ENCODE measurements at regions not wholly inside any gene's neighbourhood (a gene's known extent, or its start where the extent isn't known, plus 50 kb on each side); places are given as distances from the start of the nearest gene placed in this dataset.

DNA sequence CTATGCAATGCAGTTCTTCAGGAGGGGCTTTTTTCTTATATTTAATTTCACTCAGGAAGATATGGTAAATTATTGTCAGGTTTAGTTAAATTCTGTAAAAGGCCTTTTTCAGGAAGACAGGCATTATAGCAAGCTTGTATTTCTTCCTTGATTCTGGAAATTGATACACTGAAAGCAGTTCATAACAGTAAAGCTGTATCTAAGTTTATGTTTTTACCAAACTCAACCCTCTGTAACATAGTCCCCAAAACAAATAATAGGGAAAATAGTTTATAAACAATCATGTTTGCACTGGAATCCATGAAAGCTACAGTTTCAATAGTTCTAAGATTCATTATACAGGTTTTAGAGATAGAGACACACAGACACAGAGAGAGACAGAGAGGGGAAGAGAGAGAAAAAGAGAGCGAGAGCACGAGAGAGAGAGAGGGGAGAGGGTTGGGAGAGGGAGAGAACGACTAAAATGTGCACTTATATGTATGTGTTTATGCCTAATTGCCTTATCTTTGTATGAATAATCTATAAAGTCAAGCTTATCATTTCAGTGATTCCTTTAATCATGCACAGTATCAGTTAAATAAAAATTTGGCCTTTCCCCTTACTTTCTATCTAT lies 454.4 kb downstream of the RFPL4B start:
- DNase-seq (ENCODE audit: low spot score) = no peak

DNA sequence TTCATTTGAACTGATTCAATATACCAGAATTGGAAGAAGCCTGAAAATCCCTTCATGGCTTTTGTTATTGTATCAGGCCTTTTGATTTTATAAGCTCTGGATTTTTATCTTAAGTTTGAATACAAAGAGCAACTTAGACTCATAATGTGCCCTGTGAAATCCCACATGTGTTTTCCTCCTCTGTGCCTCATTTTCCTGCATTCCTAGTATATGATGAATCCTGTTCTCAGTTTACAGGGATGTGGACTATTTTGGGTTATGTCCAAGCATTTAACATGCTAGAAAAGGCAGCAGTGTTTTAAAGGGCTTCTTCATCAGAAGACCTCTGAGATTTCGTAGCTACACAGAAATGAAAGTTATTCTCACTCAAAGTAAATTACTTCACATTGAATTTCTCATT lies 455.0 kb downstream of the RFPL4B start:
- DNase-seq (ENCODE audit: low spot score) = peak; percentile 22

DNA sequence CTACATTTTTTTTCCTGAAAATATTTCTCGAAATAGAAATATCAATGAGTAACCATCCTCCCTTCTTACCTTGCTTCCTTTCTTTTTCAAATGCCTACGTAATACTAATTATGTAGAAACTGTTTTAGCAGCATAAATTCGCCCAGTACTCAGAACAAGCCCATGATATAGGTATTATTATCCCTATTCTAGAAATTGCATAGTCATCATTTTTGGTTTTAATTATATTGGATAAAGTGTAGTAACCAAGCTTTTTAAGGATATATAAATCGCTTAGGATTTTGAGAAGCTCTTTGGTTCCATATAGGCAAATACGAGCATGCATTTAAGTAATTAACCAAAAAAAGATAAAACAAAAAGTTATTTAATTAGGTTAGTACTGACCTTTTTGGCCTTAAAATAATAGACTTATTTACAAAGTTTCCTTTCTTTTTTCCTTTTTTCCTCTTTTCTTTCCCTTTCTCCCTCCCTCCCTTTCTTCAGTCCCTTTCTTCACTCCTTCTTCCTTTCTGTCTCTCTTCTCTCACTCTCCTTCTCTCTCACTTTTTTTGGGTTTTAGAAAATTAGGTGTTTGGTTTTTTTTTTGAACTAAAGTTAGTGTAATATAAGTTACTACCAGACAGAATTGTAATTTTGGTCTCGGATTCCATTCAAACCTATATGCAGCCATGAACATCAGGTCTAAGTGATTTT lies 457.7 kb downstream of the RFPL4B start:
- DNase-seq (ENCODE audit: low spot score) = no peak

DNA sequence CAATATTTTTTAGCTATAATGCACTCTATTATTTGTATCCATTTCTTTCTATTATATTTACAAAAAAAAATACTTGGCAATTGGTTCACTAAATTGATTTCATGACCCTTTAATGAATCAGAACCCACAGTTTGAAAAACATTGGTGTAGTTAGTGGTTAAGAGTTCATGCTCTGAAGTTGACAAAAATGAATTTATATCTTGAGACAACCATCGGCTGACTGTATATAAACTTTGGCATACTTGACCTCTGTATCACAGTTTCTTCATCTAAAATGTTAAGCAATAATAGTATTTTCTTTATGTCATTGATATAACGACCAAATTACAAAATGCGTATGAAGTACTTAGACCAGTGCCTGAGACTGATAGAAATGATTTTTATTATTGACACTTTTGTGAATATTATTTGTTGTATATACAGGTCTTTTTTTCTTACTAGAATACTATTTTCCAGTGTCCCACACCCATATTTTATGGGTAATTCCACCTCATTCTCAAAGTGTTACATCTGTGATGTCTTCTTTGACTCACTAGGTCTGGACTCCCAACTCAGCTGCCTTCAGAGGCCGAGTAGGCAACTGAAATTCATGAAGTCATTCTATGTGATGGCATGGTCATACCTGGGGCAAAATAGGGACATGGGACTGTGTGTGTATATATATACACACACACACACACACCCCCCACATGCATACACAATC lies 459.2 kb downstream of the RFPL4B start:
- no peak for DNase-seq (ENCODE audit: low spot score)

DNA sequence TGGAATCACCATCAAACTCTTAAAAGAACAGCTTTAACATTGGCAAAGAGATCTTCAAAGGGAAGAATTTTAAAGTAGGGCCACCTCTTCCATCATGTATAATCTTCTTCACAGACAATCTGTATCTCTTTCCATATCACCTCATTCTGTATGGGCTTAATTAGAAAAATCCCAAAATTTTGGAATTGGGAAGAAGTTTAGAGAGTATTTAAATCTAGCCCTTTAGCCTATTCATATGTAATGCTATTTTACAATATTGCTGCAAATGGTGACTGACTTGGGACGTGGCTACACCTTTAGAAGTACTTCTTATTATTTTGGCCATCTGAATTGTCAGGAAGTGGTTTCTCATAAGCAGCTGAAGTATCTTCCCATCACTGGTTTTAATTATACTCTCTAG lies 474.3 kb downstream of the RFPL4B start:
- DNase-seq (ENCODE audit: low spot score) = no peak

DNA sequence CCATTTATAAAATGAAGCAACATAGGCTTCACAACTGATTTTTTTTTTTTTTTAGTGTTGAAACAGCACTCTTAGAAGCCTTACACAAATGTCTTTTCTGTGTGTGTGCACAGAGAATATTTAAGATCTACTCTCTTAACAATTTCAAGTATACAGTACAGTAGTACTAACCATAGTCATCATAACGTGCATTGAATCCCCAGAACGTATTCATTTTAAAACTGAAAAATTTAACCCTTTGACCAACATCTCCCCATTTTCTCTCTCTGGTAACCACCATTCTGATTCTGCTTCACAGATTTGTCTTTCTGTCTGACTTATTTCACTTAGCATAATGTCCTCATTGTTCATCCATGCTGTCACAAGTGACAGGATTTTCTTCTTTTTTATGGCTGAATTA lies 475.6 kb downstream of the RFPL4B start:
- no peak for DNase-seq (ENCODE audit: low spot score)

DNA sequence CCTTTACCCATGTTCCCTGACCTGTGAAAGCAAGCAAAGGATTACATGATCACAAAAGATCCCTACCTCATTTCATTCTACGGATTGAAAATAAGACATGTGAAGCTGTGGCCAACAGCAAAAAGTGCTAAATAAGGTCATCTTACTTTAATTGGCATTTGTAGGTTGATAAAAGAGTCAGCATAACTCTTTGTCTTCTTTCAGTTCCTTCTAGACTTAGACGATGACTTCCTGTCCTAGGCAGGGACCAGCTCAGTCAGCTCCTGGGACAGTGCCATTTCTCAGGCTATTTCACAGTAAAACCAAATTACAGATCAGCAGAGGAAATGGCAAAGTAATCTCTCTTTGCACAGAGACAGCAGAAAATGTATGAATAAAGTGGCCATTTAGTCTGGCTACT lies 480.7 kb downstream of the RFPL4B start:
- no peak for DNase-seq (ENCODE audit: low spot score)

DNA sequence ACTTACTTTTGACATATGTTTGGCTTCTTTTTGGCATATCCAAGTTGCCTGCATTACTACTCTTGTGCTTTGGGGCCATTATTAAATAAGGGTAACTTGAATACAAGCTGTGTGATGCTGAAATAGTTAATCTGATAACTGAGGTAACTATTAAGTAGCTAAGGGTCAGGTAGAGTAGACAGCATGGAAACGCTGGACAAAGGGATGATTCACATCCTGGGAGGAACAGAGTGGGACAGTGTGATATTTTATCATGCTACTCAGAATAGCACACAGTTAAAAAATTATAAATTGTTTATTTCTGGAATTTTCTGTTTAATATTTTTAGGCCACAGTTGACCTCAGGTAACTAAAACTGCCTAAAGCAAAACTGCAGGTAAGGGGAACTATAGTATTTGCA lies 483.9 kb downstream of the RFPL4B start:
- DNase-seq (ENCODE audit: low spot score) = no peak

DNA sequence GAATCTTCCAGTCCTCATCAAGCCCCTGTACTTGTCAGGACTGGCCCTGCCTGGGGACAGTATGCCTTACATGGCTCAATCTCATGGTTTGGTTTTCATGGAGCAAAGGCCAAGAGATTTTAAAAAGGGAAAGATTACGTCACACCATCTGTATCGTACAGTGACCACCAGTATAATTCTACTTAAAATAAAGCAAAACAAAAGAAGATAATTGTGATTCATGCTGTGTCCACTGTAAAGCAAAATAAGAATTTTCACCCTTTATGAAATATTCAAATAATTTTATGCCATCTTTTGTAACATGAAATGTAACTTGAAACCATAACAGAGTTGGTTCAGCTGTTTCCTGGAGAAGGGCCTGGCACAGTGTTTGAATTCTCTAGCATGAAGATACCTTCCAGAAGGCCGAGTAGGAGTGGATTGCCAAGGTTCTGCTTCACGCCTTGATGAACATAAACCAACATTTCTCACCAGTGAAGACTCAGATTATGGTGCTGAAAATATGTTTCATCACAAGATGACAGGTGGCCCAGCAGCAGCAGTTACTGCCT lies 486.5 kb downstream of the RFPL4B start:
- DNase-seq (ENCODE audit: low spot score) = no peak

DNA sequence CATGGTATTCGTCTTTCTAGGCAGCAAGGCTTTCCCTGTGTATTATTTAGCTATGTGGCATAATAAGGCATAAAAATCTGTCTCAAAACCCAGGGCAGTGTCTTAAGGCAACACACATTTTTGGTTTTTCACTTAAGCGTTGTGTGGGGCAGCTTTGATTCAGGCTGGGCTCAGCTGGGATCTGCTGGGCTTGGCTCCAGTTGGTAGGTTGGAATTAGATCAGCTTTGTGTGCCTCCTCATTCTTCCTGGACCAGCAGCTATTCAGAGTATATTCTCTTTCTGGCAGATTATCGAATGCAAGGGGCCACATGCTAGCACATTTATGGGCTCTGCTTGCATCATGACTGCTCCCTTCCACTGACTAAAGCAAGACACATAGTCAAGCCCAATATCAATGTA lies 487.9 kb downstream of the RFPL4B start:
- no peak for DNase-seq (ENCODE audit: low spot score)

DNA sequence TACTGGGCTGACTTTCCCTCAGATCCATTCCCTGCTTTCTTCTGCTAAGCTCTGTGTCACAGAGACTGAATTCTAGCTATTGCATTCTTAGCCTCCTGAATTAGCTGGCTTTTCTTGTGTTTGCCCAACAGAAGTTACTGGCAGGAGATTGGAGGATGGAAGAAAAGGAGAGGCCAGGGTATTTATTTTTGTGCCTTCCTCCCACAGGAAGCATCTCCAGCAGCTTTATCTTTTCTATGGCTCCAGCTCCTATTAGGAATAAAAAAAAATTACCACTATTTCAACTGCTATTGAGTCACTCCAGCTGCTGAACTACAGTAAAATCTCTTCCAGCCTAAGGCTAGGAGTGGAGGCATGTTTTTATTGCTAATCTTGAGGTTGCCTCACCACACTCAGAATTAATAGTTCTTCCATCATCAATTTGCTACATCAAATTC lies 492.4 kb downstream of the RFPL4B start:
- DNase-seq (ENCODE audit: low spot score) = peak; percentile 27

DNA sequence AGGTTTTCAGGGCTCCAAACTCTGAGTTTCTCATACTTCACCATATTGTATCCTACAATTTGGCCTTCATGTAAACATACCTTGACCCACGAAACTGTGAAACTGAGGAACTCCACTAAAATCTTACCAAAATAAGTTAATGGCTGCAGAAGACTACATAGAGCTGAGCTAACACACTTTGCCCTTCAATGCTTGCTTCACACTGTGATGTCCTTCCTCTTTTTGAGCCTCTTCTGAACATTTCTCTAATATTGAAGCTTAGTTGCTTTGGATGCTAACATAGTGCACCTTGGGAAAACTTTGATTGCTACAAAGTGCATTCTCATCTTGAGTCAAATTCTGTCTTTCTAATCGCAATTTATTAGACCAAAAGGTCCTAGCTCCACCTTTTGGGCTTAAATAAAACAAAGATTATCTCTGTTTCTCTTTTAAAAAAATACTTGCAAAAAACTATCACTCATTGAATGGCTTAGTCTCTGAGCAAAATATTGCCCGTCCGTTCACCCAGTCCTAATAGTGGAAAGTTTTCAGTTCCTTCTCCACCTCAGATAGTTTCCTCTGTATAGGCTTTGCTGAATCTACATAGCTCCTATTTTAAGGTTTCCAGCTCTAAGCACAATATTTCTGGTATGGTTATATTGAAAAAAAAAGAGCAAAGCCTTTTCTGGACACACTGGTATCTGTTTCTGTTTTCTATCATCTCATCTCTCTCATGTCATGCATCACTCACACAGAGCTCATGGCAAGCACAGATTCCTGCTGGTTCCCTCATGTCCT lies 494.6 kb downstream of the RFPL4B start:
- no peak for DNase-seq (ENCODE audit: low spot score)

DNA sequence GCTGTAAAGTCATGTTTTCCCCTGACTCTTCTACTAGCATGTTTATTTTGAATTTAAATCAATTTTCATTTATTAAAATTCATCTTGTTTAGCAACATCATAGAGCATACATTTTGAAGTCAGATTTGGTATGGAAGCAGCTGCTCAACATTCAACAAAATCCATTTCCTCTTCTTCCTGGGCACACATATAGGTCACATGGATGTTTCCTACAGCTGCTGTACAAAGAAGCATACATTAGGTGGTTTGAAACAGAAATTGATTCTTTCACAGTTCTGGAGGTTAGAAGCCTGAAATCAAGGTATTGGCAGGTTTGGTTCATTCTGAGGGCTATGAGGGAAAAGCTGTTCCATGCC lies 495.2 kb downstream of the RFPL4B start:
- no peak for DNase-seq (ENCODE audit: low spot score)

DNA sequence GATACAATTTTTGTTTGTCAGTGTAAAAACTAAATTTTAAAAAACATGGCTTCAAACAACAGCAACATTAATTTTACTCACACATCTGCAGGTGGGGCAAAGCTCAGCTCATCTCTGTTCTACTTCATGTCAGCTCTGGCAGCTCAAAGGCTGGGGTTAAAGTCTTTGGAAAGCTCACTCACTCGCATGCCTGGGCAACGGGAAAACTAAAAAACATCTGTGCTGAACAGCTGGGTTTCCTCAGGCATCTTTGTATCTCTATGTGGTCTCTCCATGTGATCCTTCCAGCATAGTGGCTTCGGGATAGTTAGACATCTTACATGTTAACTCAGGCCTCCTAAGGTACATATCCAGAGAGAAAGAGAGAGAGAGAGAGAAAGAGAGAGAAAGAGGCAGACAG lies 499.6 kb downstream of the RFPL4B start:
- DNase-seq (ENCODE audit: low spot score) = no peak

DNA sequence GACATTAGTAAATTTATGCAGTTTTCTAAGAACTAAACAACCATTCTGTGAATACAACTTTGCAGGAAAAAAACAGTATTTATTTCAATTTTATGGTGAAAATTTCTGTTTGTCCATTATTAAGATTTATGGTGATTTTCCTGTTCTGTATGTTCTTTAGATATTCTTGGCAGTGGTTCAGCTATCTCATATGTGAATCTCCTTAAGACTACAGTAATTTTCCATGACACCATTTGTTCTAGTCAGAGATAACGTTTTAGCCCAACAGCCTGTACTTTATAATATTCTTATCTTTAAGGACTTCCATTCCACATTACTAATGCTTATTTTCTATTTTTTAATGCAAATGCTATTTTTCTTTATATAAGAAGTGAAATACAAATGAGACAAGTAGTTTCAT lies 504.0 kb downstream of the RFPL4B start:
- no peak for DNase-seq (ENCODE audit: low spot score)

DNA sequence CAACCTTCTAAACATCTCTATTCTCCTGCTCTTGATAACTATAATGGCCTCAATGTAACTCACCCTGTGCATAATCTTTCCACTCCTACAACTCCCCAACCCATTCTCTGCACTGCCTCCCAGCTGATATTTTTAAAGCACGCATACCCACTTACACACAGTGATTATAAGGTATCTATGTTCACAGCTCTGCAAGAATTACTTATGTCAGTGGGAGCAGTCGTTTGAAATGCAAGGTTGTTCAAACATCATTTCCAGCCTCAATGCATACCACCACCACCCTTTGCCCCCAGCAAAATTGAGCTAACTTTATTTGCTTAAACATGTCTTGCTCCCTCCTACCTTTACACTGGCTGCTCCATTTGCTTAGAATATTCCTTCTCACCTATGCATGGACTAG lies 506.0 kb downstream of the RFPL4B start:
- no peak for DNase-seq (ENCODE audit: low spot score)

DNA sequence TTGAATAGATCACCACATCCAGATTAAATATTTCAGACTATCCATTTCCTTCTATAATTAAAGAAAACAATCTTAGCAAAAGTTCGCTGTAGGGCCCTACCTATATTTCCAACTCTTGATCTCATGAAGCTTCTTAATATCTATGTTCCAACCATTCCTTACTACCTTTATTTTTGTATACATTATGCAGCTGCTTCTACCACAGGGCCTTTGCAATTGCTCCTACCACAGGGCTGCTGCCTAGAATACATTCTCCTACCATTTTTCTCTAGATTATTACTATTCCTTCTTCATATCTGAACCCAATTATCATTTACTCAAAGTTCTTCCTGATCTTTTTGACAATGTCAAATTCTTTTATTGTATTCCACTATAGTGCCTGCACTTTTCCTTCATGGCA lies 516.6 kb downstream of the RFPL4B start:
- DNase-seq (ENCODE audit: low spot score) = no peak

DNA sequence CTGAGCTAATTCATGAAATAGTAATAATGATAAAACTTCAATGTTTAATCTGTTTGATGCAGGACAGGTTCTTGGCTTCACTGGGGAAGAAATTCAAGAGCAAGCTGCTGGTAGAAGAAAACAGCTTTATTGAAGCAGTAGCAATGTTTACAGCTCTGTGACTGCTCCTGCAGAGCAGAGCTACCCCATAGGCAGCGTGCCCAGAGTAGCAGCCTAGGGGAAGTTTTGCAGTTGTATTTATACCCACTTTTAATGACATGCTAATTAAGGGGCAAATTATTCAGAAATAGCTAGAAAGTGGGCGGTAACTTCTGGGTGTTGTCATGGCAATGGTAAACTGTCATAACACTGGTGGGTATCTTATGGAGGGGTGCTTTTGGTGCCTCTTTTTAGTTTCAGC lies 518.0 kb downstream of the RFPL4B start:
- DNase-seq (ENCODE audit: low spot score) = no peak

DNA sequence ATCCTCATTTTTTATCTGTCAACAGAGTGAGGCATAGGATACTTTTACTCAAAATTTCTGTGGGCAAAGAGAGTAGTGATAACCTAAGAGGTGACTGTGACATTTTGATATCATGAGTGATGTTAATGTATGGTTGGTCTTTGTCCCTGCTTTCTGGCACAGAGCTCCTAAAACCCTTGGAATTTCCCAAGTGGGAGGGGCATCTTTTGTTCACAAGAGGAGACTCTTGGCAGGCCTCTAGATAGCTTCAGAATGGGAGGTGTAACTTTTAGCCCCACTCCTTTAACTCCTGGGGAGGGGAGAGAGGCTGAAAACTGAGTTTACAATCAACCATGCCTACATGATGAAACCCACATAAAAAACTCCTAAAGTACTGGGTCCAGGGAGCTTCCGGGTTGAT lies 527.8 kb downstream of the RFPL4B start:
- no peak for DNase-seq (ENCODE audit: low spot score)

DNA sequence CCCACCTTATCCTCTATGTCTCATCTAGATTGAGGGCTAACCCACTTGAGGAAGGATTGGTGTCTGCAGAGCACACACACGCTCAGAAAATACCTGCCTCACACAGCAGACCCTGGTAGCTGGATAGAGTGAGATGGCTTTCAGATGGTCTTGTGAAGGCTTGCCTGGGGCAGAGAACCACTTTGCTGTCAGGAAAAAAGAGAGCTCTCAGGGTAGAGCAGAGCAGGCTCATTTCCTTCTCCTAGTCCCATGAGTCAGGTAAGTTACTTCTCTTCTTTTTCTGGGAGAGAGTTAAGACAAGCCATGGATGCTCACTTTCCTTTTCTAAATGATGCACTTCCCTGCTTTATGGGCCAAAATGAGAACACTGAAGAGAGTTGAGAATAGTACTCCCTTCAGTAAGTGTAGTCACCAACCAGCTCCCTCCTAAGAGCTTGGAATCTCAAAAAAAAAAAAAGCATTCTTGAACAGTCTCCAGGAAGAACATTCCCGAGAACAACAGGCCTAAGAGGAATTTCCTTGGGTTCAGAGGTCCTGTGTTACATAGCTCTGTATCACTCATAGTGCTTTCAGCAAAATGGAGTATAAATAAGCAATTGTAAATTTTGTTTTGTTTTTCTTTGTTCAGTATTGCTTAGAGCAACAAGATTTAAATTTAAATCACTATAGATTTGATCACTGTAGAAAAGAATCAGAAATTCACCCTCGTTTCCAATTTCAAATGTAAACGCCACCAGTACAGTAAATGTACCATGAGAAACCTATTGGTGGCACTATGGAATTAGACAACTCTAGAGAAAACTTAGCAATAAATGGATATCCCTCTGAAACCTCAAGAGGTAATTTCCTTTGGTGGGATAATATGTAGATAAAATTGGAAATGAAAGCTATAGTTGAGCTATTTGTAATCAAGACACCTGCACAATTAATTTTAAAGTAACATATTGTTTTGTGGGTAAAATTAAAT lies 530.3 kb downstream of the RFPL4B start:
- peak; percentile 75 for DNase-seq (ENCODE audit: low spot score)

DNA sequence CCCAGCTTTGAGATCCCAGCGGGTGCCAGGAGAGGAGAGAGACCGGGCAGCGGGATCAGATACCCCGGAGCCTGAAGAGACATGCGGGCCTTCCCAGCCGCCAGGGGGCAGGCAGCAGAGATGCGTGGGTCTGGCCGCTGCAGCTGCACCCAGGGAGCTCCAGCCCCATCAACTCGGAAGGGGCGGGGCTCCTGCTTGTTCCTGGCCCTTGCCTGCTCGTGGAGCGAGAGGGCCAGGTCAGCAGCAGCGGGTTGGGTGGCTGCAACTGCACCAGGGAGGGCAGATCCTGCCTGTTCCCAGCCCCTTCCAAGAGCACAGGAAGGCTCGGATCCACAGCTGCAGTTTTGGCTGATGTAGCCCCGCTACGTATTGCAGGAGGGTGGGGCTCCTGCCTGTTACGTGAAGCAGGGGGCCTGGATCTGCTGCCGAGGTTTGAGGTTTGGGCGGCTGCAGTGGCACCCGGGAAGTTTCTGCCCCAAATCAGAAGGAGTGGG lies 532.8 kb downstream of the RFPL4B start:
- DNase-seq (ENCODE audit: low spot score) = no peak

Measured in hepatic stellate cell (primary cell).